SK-N-MC (cell line): ENCODE measurements at regions not wholly inside any gene's neighbourhood (a gene's known extent, or its start where the extent isn't known, plus 50 kb on each side); places are given as distances from the start of the nearest gene placed in this dataset.

ENCODE experiments used
- DNase-seq: peaks from one replicate; pipeline ENCODE4 v3.0.0-alpha.2; 2011; ENCODE audit warnings: low read depth, low spot score
- H3K27ac ChIP-seq: fragments of 200-600 bp; sonication (generic); 2 replicates; pipeline ENCODE4 v1.5.1; 2016; ENCODE audit warnings: mixed run types
- H3K36me3 ChIP-seq: fragments of 200-600 bp; sonication (generic); 2 replicates; pipeline ENCODE4 v1.6.1; 2017; ENCODE audit warnings: antibody characterized with exemption, low read length, mixed read lengths; ENCODE audit not compliant: insufficient read depth
- H3K4me3 ChIP-seq: fragments of 200-600 bp; sonication (generic); 2 replicates; pipeline ENCODE4 v1.5.1; 2016
- H3K9ac ChIP-seq: fragments of 200-600 bp; sonication (generic); 2 replicates; pipeline ENCODE4 v1.8.0; 2017; ENCODE audit warnings: mixed run types, mixed read lengths; ENCODE audit not compliant: insufficient read length
- H3K9me3 ChIP-seq: fragments of 200-600 bp; sonication (generic); 2 replicates; pipeline ENCODE4 v1.6.1; 2017; ENCODE audit warnings: low read depth, mild to moderate bottlenecking, antibody characterized with exemption, low read length, moderate library complexity, mixed read lengths
- EZH2 ChIP-seq: fragments of 200-600 bp; sonication (generic); IDR thresholded peaks from one replicate; pipeline ENCODE4 v1.6.1; 2017; ENCODE audit warnings: antibody characterized with exemption
- FOXP2 ChIP-seq: optimal IDR thresholded peaks from 2 replicates; pipeline ENCODE3; 2011; ENCODE audit warnings: mild to moderate bottlenecking, moderate library complexity; ENCODE audit not compliant: insufficient read depth; ENCODE audit errors: extremely low read length, control extremely low read depth
- POLR2AphosphoS5 ChIP-seq: IDR thresholded peaks from 2 replicates; pipeline ENCODE4 v1.6.1; 2012; ENCODE audit warnings: mild to moderate bottlenecking, low read depth, low read length, borderline replicate concordance

DNA sequence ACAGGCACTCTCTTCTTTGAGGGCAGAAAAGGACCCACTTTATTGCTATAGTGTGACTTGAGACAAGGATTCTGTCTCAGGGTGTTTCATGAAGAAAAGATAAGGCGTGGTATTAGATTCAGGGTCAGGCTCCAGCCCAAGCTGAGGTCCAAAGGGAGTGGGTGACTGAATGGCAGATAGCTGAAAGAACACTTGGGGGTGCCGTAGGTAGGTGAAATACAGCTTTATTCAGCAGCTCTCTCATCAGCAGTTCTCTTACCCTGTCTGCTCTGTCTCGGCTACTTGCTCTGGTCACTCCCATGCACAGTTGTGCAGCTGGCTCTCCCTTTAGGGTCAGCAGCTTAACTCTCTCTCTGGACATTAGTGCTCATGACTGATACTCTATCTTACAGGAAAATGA, 379.9 kb downstream of the LPIN1 start:
- H3K9me3 ChIP-seq: no peaks in the 10 kb centered on the region
- no peak overlapping the region for H3K27ac ChIP-seq
- no peak overlapping the region for H3K4me3 ChIP-seq
- H3K36me3 ChIP-seq: no peaks in the 10 kb centered on the region
- H3K9ac ChIP-seq: no peak overlapping the region
- no peak for DNase-seq
- no peak for TF ChIP-seq POLR2AphosphoS5
- TF ChIP-seq FOXP2: no peak
- TF ChIP-seq EZH2: no peak

DNA sequence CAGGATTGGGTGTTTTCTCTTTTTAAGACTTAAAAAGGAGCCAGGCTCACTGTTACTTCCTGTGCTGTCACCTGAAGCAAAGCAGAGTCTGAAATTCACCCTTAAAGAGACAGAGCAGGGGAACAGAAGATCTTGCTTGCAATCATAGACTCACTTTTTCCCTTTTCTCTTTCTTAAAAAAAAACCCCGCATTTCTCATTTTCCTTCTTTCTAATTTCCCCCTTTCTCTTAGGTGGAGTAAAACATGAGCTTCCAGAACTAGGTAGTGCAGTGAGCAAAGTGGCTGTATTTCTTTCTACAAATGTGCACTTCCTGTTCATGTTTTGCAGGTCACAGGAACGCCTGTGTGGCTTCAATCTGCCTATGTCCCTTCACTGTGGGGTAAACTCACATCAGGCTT, 381.2 kb downstream of the LPIN1 start:
- Histone ChIP-seq H3K9ac (no peak overlapping the region), H3K36me3 (no peaks in the 10 kb centered on the region), H3K4me3 (no peak overlapping the region), H3K9me3 (no peaks in the 10 kb centered on the region), H3K27ac (no peak overlapping the region)
- DNase-seq: no peak
- TF ChIP-seq POLR2AphosphoS5: no peak
- TF ChIP-seq EZH2: no peak
- TF ChIP-seq FOXP2: no peak

DNA sequence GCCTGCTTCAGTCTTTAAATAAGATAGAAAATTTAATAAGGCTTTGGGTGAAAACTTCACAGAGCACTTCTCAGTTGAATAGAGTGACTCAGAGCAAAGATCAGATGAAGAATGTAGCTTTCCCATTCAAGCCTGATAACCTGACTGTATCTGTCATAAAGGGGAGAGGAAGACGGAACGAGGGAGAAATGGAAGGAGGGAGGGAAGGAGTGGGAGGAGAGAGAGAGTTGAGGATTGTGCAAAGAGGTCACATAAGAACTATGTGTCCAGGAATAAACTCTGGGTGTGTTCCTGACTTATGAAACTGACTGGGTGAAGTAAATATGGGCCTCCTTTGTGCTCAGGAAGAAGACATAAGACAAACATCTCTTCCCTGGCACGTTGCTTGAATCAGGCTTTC, 385.5 kb downstream of the LPIN1 start:
- DNase-seq: no peak
- Histone ChIP-seq H3K4me3 (no peak overlapping the region), H3K9ac (no peak overlapping the region), H3K9me3 (no peaks in the 10 kb centered on the region), H3K27ac (no peak overlapping the region), H3K36me3 (no peaks in the 10 kb centered on the region)
- TF ChIP-seq EZH2 (no peak), FOXP2 (no peak), POLR2AphosphoS5 (no peak)

DNA sequence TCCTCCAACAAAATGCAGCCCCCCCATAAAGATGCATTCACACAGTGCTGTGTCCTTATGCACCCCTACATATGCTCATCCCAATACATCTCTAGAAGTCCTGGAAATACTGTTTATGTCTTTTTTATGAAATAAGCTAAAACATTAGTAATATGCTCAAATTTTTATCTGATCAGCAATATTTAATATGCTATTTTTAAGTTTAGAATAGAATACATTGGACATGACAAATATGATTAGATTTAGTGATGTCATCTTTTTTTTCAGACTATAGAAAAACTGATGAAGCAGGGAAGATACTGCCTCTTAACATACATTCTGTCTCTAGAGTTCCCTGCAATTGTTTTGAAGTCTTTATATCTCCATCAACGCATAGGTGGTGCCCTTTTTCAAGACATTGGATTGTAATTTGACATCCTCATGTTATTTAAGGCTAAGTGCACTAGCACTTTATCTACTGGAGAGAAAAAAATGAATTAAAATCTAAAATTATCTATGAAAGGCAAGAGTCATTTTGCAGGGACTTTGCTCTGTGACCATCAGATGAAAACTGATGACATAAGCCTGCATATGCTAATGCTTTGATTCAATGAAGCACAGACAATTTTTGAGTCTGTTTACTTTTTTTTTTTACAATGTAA, 395.3 kb downstream of the LPIN1 start:
- DNase-seq: no peak
- TF ChIP-seq EZH2: no peak
- no peak for TF ChIP-seq FOXP2
- no peak for TF ChIP-seq POLR2AphosphoS5
- no peak overlapping the region for H3K9ac ChIP-seq
- H3K9me3 ChIP-seq: no peaks in the 10 kb centered on the region
- H3K4me3 ChIP-seq: no peak overlapping the region
- no peaks in the 10 kb centered on the region for H3K36me3 ChIP-seq
- H3K27ac ChIP-seq: no peak overlapping the region

DNA sequence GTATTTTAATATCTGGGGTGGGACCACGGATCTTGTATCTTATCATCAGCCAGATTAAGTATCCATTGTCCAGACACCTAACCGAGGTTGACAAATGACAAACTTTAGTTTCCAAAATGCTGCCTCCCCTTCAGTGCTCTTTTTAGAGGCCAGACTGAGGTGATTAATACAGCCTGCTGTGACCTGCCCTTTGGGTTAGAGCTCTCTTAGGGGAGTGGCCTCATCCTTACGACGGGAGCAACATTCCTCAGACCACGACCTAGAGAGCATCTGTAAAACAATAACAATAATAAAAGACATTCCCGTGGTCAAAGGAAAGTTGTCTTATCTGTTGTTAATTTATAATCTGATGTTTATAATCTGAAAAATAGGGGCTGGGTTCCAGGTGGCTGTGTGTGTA, 405.3 kb downstream of the LPIN1 start:
- TF ChIP-seq EZH2: no peak
- TF ChIP-seq POLR2AphosphoS5: no peak
- TF ChIP-seq FOXP2: no peak
- H3K36me3 ChIP-seq: no peaks in the 10 kb centered on the region
- DNase-seq: no peak
- H3K27ac ChIP-seq: no peak overlapping the region
- no peak overlapping the region for H3K9ac ChIP-seq
- no peaks in the 10 kb centered on the region for H3K9me3 ChIP-seq
- no peak overlapping the region for H3K4me3 ChIP-seq

DNA sequence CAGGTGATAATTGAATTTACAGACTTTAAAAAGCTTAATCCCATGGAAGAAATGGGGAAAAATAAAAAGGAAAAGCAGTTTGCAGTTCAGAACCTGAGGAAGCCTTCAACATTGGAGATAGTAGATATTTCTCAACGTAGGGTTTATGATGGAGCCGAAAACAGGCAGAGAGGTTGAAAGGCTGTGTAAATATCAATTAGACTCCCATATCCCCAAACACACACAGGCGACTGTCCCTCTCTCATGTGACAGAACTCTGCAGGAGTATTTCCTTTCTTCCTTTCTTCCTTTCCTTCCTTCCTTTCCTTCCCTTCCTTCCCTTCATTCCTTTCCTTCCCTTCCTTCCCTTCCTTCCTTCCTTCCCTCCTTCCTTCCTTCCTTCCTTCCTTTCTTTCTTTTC, 406.5 kb downstream of the LPIN1 start:
- Histone ChIP-seq H3K9ac (no peak overlapping the region), H3K36me3 (no peaks in the 10 kb centered on the region), H3K4me3 (no peak overlapping the region), H3K27ac (no peak overlapping the region), H3K9me3 (no peaks in the 10 kb centered on the region)
- TF ChIP-seq FOXP2 (no peak), POLR2AphosphoS5 (no peak), EZH2 (no peak)
- no peak for DNase-seq

DNA sequence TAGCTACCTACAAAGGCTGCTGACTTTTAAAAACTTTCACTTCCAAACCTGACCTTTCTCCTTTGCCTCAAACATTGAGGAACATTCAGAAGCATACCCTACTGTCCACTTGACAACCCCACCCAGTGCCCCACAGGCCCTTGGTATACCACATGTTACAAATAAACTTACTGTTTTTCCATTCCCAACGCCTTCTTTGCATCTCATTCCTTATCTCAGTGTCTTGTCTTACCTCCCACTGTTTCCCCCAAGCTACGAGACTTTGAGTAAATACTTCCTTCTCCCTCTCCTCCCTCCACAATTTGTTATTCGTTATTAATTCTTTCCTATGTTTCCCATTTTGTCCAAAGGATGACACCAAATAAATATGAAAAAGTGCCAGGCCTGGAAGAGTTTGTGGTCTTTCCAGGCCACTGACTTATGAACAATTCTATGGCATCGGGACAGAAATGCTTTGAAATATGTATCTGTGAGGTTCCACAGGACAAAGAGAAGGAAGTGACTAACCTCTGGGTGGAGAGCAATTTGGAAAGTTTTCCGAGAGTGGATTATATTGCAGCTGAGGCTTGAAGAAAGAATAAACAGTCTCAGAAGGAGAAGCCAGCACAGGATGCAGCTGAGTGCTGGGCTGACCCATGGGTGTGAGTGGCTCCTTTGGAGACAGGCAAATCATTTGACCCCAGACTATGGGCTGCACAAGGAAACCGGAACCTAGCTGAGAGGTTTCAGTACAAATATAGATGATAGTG, 409.0 kb downstream of the LPIN1 start:
- DNase-seq: no peak
- no peak overlapping the region for H3K4me3 ChIP-seq
- no peak for TF ChIP-seq FOXP2
- no peak for TF ChIP-seq POLR2AphosphoS5
- no peak for TF ChIP-seq EZH2
- no peaks in the 10 kb centered on the region for H3K36me3 ChIP-seq
- no peak overlapping the region for H3K9ac ChIP-seq
- H3K9me3 ChIP-seq: no peaks in the 10 kb centered on the region
- no peak overlapping the region for H3K27ac ChIP-seq

DNA sequence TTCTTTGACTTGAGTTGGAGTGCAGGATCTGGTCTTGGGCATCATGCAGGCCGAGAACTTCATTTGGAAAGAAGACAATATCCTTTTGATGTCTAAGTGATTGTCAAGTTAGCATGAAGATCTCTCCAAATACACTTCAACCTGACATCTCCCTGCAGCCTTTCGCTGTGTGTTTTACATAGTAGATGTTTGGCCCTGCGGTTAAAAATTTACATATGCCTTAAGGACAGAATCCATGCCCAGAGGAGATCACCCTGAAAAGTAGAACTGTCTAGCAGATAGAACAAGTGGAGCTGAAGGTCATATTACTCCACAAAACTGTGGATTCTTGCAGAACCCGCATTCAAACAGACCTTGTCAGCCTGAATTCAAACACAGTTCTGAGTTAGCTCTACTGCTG, 409.9 kb downstream of the LPIN1 start:
- TF ChIP-seq FOXP2 (no peak), POLR2AphosphoS5 (no peak), EZH2 (no peak)
- Histone ChIP-seq H3K9me3 (no peaks in the 10 kb centered on the region), H3K27ac (no peak overlapping the region), H3K9ac (no peak overlapping the region), H3K4me3 (no peak overlapping the region), H3K36me3 (no peaks in the 10 kb centered on the region)
- no peak for DNase-seq

DNA sequence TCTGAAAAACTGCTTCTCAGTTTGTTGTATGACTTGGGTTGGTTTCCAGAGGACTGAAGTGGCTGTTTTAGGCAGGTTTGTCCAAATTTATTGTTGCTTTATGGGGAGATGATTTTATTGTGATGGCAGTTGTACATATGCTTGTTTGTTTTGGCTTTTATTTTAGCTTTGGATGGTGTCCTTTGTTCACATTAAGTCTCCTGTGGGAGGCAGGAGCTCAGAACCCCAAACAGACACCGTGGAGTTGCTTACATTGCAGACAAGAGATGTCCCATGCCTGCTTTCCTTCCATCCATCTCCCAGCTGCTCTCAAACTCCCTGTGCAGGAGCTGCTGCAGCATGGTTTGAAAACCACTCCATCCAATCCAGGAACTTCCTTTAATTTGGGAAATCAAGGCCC, 414.7 kb downstream of the LPIN1 start:
- H3K36me3 ChIP-seq: no peaks in the 10 kb centered on the region
- no peaks in the 10 kb centered on the region for H3K9me3 ChIP-seq
- DNase-seq: no peak
- TF ChIP-seq POLR2AphosphoS5: no peak
- TF ChIP-seq EZH2: no peak
- TF ChIP-seq FOXP2: no peak
- H3K4me3 ChIP-seq: no peak overlapping the region
- no peak overlapping the region for H3K27ac ChIP-seq
- no peak overlapping the region for H3K9ac ChIP-seq
